ENCODE measurements at regions not wholly inside any gene's neighbourhood (a gene's known extent, or its start where the extent isn't known, plus 50 kb on each side); places are given as distances from the start of the nearest gene placed in this dataset.

DNA sequence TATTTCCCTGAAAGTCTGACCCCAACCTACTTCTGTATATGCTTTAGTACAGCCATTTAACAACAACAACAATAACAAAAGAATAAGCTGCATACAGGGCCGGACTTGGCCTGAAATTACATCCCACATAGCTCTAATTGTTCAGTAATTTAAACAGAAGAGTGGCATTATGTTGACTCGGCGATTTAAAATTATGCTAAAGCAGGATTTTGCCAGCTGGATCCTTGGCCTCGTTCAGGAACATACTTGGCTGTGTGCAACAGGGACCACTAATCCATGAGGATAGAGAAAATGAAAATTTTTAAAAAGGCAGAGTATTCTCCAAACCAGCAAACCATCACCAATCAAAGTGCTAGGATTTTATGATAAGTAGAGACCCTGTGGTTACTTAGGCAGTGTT, 433.1 kb upstream of the RBMS3 start (continued):
- TF ChIP-seq, protein P1, sequence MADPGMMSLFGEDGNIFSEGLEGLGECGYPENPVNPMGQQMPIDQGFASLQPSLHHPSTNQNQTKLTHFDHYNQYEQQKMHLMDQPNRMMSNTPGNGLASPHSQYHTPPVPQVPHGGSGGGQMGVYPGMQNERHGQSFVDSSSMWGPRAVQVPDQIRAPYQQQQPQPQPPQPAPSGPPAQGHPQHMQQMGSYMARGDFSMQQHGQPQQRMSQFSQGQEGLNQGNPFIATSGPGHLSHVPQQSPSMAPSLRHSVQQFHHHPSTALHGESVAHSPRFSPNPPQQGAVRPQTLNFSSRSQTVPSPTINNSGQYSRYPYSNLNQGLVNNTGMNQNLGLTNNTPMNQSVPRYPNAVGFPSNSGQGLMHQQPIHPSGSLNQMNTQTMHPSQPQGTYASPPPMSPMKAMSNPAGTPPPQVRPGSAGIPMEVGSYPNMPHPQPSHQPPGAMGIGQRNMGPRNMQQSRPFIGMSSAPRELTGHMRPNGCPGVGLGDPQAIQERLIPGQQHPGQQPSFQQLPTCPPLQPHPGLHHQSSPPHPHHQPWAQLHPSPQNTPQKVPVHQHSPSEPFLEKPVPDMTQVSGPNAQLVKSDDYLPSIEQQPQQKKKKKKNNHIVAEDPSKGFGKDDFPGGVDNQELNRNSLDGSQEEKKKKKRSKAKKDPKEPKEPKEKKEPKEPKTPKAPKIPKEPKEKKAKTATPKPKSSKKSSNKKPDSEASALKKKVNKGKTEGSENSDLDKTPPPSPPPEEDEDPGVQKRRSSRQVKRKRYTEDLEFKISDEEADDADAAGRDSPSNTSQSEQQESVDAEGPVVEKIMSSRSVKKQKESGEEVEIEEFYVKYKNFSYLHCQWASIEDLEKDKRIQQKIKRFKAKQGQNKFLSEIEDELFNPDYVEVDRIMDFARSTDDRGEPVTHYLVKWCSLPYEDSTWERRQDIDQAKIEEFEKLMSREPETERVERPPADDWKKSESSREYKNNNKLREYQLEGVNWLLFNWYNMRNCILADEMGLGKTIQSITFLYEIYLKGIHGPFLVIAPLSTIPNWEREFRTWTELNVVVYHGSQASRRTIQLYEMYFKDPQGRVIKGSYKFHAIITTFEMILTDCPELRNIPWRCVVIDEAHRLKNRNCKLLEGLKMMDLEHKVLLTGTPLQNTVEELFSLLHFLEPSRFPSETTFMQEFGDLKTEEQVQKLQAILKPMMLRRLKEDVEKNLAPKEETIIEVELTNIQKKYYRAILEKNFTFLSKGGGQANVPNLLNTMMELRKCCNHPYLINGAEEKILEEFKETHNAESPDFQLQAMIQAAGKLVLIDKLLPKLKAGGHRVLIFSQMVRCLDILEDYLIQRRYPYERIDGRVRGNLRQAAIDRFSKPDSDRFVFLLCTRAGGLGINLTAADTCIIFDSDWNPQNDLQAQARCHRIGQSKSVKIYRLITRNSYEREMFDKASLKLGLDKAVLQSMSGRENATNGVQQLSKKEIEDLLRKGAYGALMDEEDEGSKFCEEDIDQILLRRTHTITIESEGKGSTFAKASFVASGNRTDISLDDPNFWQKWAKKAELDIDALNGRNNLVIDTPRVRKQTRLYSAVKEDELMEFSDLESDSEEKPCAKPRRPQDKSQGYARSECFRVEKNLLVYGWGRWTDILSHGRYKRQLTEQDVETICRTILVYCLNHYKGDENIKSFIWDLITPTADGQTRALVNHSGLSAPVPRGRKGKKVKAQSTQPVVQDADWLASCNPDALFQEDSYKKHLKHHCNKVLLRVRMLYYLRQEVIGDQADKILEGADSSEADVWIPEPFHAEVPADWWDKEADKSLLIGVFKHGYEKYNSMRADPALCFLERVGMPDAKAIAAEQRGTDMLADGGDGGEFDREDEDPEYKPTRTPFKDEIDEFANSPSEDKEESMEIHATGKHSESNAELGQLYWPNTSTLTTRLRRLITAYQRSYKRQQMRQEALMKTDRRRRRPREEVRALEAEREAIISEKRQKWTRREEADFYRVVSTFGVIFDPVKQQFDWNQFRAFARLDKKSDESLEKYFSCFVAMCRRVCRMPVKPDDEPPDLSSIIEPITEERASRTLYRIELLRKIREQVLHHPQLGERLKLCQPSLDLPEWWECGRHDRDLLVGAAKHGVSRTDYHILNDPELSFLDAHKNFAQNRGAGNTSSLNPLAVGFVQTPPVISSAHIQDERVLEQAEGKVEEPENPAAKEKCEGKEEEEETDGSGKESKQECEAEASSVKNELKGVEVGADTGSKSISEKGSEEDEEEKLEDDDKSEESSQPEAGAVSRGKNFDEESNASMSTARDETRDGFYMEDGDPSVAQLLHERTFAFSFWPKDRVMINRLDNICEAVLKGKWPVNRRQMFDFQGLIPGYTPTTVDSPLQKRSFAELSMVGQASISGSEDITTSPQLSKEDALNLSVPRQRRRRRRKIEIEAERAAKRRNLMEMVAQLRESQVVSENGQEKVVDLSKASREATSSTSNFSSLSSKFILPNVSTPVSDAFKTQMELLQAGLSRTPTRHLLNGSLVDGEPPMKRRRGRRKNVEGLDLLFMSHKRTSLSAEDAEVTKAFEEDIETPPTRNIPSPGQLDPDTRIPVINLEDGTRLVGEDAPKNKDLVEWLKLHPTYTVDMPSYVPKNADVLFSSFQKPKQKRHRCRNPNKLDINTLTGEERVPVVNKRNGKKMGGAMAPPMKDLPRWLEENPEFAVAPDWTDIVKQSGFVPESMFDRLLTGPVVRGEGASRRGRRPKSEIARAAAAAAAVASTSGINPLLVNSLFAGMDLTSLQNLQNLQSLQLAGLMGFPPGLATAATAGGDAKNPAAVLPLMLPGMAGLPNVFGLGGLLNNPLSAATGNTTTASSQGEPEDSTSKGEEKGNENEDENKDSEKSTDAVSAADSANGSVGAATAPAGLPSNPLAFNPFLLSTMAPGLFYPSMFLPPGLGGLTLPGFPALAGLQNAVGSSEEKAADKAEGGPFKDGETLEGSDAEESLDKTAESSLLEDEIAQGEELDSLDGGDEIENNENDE (IDR thresholded peaks at IDR 0.05; ENCODE audit: insufficient replicate concordance, low read length), result no peak
- no peak for TF ChIP-seq RNF2 (IDR thresholded peaks at IDR 0.05; ENCODE audit: borderline replicate concordance, low read depth, low read length, missing control alignments, poor library complexity, severe bottlenecking)
- no peak for TF ChIP-seq RXRA (IDR thresholded peaks at IDR 0.05; ENCODE audit: insufficient read depth, low read depth, low read length)
- no peak for TF ChIP-seq GABPA (IDR thresholded peaks at IDR 0.05; ENCODE audit: borderline replicate concordance, insufficient read depth, low read length)
- TF ChIP-seq JUND (IDR thresholded peaks at IDR 0.05; ENCODE audit: low read length), result no peak
- TF ChIP-seq POLR2A (IDR thresholded peaks at IDR 0.05; ENCODE audit: control extremely low read depth in 1 of 2, low read depth in 2 of 2, low read length in 2 of 2), result no peak
- TF ChIP-seq KDM1A (IDR thresholded peaks at IDR 0.05; ENCODE audit: borderline replicate concordance, low read length), result no peak
- TF ChIP-seq KDM5A (IDR thresholded peaks at IDR 0.05; ENCODE audit: low read length), result no peak
- no peak for TF ChIP-seq SP4 (IDR thresholded peaks at IDR 0.05; ENCODE audit: low read length)
- TF ChIP-seq SIN3A (conservative IDR thresholded peaks at IDR 0.05 in 1 of 2, IDR thresholded peaks at IDR 0.05 in 1 of 2; ENCODE audit: low read depth in 1 of 2, low read length in 2 of 2), result no peak

Data from H1 (cell line).